Stimulated activated CD4-positive, alpha-beta T cell treated with anti-CD3 and anti-CD28 coated beads, TNF-alpha, amount 100 ng/mL, for 24 hours (primary cell): ENCODE measurements at regions not wholly inside any gene's neighbourhood (a gene's known extent, or its start where the extent isn't known, plus 50 kb on each side); places are given as distances from the start of the nearest gene placed in this dataset.

Source experiments
- DNase-seq, 3 experiments: peaks; one replicate each; pipeline ENCODE4 v3.0.0-alpha.2; 2020; ENCODE audit warnings: low read depth in 3 of 3

DNA sequence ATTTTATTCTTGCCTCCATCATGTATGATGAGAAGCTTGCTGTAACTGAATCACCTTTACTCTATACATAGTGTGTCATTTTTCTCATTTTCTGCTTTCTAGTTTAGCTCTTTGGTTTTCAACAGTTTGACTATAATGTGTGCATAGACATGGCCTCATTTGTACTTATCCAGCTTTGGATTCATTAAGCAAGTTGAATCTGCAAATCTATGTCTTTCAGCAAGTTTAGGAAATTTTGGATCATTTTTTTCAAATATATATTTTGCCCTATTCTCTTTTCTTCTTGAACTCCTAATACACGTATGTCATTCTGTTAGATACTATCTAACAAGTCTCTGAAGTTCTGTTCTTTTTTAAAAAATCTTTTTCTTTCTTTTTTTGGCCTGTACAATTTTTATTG, 57.8 kb downstream of the PRLHR start:
- no peak for DNase-seq

DNA sequence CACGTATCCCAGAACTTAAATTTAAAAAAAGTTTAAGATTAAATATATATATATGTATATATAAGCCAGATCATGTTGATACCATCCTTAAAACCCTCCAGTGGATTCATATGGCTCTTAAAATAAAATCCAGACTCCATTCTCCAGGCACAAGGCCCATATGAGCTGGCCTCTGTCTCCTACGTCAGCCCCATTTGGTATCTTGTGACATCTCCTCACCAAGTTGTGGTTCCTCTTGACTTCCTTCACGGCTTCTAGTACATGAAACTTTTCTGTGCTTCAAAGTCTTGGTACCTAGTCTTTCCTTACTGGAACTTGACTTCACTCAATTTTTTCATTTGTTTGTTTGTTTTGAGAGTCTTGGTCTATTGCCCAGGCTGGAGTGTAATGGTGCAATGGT, 61.3 kb downstream of the PRLHR start:
- no peak for DNase-seq

DNA sequence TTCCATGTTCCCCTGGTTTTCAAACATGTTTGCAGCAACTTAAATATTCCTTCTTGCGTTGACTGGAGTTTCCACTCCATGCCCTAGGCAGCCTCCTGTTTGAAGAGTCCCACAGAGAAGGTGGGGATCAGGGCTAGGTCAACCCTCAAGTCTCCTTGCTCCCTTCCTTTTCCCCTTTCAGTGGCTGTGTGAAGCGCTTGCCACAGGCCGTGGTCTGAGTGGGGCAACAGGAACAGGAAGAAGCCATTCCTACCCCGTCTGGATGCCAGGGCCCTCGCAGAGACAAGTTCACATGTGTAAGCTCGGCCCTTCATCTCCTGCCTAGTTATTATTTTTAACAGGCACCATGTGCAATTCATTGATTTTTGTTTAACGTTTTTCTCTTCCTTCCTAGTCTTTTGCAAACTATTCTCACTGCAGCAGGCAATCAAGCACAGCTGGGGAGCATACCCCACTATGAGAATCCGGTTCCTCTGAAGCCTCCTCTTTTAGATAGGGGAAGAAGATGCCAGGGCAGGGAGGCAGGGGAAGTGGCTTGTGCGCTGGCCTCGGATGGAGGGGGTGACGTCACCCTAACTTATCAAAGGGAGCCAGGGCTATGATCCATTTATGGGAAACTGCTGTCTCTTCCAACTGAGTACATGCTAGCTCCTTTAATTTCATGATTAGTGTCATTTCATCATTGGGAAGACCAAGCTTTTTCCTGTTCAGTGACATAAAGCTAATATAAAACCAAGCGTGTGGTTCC, 64.2 kb downstream of the PRLHR start:
- no peak for DNase-seq

DNA sequence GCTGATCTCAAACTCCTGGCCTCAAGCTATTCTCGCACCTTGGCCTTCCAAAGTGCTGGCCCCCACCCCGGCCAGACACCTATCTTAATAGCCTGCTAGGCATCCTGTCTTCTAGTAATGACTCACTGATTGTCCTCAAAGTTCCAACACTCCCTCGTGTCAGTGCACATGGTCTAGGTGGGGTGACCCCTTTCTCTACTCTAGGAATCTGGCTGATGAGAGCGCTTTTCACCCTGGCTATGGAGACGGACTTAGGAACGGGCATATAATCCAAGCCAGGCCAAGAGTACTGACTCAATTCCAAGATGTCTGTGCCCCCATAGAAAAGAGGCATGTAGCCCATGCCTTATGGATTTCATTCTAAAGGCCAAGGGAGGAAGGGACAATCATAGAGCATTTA, 67.0 kb downstream of the PRLHR start:
- no peak for DNase-seq

DNA sequence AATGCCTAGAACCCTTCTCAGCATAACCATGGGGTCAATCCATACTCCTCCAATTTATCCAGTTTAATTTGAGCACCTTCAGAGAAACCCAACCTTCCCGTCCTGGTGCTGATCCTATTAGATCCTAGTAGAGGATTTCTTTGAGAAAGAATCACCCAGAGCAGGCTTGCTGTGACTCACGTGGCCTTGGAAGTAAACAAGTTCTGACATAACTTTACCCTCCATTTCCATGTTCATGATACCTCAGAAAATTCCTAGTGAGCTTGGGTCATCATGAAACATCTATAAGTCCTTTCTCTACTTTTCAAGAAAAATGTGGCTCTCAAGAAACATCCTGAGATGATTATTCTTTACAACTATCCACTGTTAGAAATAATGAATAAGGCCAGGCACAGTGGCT, 71.7 kb downstream of the PRLHR start:
- DNase-seq, result no peak

DNA sequence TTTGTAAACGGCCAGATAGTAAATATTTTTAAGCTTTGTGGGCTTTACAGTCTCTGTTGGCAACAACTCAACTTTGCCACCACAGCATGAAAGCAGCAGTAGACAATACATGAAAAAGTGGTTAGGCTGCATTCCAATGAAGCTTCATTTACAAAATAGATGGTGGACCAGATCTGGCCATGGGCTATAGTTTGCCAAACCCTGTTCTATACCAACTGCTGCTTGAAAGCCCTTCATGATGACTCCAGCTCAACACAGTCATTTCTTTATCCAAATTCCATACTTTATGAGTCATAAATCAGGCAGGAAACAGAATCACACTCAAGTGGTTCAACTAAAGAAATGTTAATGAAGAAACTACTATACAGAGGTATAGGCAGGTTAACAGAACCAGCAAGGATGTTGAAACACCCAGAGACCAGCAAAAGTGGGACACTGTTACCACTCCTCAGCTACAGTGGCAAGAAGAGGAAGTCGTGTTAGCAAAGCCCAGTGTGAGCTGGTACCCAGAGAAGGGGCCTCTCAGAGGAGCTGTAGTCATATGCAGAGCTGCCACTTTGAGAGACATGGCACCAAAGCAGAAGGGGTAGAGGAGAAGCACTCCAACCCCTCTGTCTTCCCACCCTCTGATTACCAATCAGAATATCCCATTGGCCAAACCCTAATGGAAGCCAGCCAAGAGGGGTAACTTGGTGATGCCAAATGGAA, 72.5 kb downstream of the PRLHR start:
- DNase-seq, result no peak

DNA sequence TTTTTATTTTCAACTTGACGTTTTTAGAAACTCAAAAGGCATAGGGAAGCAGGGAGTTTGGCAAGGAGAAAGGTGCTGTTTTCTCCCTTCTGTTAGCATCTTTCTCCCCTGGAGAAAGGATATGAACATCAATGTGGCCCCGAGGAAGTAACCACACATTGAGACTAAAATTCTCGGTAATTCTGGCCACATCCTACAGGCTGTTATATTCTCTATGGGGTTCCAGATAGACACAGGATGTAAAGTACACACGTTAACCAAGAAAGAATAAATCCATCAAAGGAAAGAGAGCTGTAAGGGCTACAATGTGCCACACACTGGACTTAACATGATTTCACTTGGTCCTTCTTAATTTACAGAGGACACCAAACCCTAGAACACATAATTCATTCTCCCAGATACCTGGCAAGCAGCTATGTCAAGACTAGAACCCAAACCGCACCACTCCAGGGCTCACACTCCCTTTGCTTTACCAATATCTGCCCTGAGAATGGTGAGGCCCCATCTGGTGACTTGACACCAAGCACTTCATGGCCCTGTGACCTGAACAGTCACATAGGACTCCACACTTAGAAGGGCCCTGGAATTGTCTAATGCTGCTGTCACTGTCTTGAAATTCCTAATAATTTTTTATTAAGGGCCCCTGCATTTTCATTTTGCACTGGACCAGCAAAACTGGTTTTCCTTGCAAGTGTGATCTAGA, 73.9 kb downstream of the PRLHR start:
- no peak for DNase-seq

DNA sequence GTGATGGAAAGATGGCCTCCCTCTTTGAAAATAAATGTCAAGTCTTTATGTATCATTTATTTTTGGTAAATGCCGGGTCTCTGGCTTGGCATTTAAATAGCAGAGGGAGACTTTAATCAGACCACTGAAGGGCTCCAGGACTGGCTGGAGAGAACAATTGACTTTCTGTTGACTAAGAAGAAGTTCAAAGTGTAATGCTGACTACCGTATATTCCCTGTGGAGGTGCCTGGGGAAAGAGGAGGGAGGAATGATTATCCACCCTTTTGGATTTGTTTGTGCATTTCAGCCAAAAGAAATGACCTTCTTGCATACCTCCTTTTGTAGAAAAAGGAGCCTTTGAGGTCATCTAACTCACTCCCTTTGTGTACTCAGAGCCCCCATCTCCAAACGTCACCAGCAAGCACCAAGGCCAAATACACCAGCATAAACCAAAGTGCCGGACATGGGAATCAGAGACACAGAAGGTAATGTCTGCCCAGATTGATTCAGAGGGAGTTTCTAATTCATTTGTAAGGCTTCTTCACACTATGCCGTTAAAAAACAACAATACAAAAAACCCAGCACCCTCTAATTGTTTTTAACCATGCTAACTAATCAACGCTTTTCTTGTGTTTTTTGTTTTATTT, 75.2 kb downstream of the PRLHR start:
- no peak for DNase-seq

DNA sequence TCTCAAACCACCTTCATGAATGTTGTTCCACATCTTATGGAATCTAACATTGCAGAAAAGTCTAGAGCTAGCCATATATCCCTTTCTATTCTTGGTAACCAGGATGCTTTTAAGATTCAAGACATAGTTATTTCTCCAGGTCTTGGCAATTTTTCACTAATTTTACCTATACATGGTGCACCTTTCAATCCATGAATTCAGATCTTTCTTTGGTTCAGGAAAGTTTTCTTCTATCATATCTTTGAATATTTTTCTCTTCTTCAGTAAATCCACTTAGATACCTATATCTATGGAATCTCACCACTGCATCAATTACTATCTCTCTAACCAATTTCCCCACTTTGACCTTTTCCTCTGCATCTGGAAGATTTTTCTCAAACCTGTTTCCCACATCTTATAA, 77.4 kb downstream of the PRLHR start:
- no peak for DNase-seq

DNA sequence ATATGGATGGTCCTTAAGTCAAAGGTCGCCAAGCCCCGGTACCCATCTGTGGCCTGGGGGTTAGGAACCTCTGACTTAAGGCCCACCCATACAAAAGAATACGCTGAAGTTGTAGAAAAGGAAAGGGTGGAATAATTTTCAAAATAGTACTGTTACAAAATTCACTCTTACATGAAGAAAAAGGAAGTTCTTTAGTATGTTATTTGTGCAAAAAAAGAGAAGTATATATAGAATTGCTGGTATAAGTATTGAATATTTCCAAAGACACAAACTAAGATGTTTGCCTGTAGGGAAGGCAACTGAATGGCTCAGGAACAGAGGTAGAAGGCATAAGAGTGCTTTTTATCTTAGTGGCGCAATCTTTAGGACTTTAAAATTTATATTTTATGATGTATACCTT, 78.7 kb downstream of the PRLHR start:
- no peak for DNase-seq

DNA sequence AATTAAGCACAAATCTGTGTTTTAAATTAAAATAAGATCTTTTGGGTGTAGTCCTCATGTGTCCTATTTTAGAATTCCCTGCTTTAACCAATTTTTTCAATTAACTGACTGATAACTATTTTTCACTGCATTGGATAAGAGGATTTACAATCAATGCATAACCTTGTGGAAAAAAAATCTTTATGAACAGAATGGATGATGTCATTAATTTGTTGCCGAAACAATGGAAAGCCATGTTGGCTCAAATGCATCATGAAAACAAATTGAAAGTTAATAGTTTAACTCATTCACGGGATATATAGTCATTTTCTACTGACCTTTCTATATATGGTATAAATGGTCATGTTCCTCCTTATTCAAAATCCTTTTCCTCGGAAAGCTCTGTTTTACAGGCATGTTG, 82.3 kb downstream of the PRLHR start:
- no peak for DNase-seq

DNA sequence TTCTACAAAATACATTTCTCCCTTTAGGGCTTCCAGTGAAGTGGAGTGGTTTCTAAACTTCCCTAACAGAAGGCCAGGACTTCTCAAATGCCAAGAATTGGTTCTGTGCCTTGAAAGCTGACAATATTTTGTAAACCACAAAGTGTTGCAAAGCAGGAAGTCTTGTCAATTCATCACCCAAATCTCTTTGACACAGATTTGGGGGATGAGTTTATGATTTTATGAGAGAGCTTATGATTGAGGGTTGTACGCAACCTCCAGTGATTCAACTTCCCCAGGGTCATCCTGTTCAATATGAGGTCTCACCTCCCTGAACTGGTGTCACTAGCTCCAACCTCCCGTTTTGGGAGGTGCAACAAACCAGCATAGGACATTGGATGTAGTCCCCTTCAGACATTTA, 83.7 kb downstream of the PRLHR start:
- no peak for DNase-seq

DNA sequence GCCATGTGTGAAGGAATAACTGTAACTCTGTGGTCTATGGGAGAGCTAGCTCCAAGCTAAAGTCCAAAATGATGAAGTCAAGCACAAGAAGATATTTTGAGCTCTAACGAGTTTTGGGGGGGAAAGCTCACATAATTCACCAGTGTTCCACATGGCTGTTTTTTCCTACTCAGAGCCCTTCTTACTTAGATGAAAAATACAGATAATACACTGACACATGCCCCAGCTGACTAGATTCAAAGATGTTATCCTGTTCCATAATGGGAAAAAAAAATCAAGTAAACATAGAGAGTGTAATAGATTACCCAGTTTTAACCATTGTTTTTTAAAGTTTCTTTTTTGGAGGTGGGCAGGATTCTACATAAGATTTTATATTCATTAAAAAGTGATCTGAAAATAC, 86.6 kb downstream of the PRLHR start:
- no peak for DNase-seq

DNA sequence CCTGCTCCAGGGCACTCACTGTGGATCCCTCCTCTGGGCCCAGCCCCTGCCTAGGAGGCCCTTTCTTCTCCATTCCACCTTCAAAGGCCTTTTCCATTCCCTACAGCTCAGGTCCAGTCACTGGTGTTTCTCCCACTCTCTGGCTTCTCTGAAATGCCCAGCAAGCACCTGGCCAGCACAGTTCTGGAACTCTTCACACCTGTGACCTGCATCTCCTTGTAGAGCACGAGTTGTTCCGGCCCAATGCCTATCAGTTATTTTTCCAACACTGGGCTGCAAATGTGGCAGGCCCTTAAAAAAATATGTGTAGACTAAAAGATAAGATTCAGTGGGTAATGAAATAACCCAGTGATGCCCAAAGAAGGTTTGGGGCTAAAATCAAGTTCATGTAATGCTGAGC, 87.1 kb downstream of the PRLHR start:
- no peak for DNase-seq

DNA sequence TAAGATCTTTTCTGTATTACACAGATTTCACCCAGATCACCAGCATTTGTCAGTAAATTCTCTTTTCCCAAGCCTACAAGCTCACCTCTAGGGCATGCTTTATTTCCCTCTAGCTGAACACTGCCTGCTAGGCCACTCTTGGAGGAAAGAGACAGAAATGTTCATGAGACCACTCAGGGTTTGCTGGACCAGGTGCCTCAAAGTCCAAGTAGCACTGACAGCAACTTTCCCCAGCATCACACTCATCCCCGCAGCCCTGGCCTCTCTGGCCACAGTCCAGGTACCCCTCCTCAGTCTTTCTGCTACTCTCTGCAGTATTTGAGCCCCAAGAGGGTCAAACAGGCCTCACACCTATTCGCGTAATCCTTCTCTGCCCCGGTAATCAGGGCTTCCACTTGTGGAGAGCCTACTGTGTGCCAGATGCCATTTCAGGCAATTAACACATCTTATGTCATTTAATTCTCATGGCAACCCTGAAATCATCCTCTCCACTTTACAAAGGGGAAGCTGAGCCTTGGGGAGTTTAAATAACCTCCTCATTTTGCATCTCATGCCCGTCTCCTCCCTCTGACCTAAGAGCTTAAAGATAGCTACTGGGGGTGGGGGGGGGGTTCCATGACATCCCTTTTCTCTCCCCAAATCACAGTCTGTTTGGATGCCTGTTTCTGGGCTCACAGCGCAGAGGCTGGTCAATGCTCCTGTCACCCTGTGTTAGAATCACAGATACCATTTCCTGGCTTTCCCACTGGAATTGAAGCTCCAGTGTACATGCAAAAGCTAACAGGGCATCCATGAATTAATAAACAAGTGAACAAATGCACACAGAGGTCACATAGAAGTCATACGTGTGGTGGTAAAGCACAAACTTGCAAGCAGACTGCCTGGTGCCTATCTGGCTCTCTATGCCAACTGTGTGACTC, 88.5 kb downstream of the PRLHR start:
- DNase-seq, result no peak

DNA sequence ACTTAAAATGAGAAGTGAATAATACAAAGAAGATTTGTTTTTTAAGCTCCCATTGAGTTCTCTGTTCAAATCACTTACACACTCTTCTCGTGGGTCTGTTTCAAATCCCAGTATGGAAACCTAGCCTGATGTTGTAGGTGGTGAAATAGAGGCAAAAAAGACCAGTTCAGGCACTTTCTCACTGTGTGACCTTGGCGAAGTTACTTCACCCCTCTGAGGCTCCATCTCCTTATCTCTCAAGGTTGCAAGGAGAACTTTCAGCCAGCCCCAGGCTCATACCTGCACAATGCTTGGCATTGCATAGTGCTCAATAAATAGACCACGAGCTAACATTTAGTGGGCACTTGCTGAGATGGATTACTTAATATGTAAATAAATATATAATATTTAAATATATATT, 90.1 kb downstream of the PRLHR start:
- DNase-seq, result no peak

DNA sequence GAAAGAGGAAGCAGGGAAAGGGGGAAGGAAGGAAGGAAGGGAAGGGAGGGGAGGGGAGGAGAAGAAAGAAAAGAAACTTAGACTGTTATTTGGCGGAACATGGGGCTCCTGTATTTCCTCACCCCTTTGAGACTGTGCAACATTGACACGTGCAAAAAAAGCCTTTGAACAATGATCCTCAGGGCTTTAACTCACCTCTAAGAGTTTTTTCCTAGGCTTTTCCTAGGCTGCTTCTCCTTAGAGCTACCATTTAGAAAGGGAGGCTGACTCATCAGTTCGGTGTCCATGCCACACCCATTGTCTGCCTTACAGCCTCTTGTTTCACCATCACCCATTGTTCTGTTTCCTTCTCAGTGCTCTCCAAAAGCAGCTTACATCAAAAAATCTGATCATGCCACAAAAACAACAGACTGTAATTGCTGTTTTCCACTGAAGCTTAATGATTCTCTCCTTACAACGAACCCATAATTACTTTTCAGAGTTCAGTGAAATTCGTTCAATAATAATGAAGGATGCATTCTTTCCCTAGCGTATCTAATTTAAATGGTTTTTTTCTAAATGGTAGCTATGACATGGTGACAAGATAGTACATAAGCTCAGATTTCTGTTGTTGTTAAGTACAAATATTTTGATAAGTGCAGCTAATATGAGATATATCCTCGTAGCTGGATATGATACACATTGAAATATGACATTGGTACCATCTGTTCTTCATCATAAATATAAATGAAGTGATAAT, 90.8 kb downstream of the PRLHR start:
- no peak for DNase-seq

DNA sequence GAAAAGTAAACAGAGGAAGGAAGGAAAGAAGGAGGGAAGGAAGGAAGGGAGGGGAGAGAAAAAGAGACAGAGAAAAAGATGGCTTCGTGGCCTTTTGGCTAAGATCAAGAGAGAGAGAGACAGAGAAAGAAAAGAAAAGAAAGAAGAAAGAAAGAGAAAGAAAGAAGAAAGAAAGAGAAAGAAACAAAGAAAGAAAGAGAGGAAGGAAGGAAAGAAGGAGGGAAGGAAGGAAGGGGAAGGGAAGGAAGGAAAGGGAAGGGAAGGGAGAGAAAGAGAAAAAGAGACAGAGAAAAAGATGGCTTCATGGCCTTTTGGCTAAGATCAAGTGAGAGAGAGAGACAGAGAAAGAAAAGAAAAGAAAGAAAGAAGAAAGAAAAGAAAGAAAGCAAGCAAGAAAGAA, 91.4 kb downstream of the PRLHR start:
- DNase-seq, result no peak

DNA sequence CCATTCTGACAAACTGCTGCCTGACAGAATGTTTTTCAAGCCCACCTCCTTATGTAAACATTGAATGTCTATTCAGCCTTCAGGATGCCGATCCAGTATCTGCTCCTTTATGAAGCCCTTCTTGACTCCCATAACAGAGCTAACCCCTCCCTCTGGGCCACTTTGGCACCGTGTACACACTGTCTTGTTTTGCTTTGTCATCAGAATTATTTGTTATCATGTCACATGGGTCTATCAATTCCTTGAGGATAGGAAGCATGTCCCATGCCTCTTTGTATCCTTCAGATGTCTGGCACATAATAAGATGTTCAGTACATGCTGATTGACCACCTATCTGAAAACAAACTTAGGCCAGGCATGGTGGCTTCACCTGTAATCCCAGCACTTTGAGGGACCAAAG, 92.3 kb downstream of the PRLHR start:
- no peak for DNase-seq

DNA sequence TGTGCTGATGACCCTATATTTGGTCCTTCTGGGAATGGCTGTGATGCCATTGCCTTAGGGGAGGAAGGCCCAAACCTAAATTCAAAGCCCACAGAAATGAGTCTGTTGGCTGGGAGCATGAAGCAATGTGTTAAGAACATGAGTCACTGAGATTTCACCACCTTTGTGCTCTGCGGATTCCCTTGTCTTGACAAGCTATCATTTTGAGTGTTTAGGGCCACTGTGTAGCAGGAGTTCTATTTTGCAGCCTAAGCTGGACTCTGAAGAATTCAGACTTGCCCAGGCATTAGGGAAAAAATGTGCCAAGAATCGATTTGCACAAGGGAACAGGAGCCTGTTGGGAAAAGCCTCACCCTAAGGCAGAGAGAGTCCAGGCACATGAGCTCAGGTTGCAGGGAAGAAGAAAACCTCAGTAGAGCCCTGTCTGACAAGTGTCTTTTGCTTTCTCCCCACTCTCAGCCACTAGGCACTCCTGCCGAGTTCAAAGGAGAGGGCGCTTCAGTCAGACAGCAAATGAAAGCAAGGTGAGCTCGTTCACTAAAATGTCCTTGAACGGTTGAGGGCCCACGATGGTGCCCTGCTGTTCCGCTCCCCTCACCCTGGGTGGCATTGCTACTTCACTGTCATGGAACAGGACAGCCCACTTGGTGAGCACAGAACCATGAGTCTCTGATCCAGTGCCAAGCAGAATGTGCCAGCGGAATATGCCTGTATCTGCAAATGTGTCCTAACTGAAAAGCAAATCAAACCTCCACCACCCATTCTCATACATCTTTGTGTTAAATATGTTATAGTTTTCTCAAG, 93.6 kb downstream of the PRLHR start:
- DNase-seq, result no peak
